T-helper 1 cell (primary cell): ENCODE measurements at regions not wholly inside any gene's neighbourhood (a gene's known extent, or its start where the extent isn't known, plus 50 kb on each side); places are given as distances from the start of the nearest gene placed in this dataset.

ENCODE experiments used
- DNase-seq, 5 donors: peaks; one replicate each; pipeline ENCODE4 v3.0.0-alpha.2; 2012 to 2020

DNA sequence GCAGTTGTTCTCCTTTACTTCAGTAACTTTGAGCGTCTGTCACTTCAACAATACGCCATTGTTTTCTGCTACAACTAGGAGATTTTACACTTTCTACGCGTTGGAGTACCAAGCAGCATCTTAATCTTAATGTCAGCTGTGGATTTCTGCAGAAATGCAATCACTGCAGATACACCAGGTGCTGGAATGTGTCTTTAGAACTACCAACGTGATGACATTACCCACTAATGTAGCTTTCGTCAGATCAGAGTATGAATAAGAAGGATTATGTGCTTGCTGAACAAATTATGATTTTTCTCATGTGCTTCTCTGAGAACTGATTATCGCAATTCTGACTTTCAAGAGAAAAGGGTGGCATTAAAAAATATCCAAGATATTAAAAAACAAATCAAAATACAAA is 77.5 kb upstream of the CNTN3 start:
- DNase-seq, result no peak

DNA sequence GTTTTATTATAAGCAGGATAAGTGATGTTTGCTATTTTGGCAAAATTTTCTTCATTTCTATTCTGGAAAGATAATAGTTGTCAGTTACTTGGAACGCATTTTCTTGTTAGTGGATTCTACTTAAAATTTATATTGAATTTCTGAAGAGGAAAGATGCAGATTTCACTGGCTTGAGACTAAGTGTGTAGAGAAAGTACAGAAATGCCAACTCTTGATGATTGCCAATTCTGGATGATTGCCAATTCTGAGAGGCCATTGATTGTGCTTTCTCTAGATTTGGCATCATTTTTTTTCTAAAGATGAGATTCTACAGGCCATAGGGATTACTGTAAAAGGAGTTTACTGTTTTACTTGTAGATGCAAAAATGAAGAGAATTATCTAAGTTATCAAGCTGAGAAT is 58.9 kb upstream of the CNTN3 start:
- no peak for DNase-seq

DNA sequence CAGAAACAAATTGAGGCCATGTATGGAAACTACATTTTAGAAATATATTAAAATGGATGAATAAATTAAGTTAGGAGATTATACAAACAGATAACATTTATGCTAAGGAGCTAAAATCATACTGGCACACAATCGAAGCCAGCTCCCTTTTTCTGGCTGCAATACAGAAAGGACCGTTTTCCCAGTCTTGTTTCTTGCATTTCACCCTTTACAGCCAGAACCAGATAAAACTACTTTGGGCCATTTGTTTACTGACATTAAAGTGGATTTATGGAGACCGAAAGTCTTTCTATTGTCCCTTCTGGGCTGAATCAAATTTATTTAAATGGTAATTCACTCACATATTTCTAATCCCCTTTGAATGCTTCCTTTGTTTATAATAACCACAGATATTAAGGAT is 50.1 kb upstream of the CNTN3 start:
- DNase-seq, result no peak
